HepG2 (cell line): ENCODE measurements at regions not wholly inside any gene's neighbourhood (a gene's known extent, or its start where the extent isn't known, plus 50 kb on each side); places are given as distances from the start of the nearest gene placed in this dataset.

Experiments
- ATAC-seq: fragments of 200-7000 bp; cut with Tn5 transposase; 3 replicates; pipeline ENCODE4 v1.9.1; 2020; ENCODE audit warnings: mild to moderate bottlenecking, moderate library complexity
- BruUV-seq: library from RNA; stranded (reverse); fragments of 400-500 nt; replicated peaks from 2 replicates; lab custom pipeline; 2021; lab: Mats Ljungman, UMichigan
- CTCF ChIA-PET: fragments of 300-600 bp; formaldehyde crosslinking; extraction: SDS; loops from one replicate; lab custom pipeline; 2021; ENCODE audit warnings: low total read pairs, inconsistent platforms, low intra/inter-chr PET ratio; lab: Yijun Ruan, JAX
- POLR2A ChIA-PET: fragments of 350-600 bp; sonication (Branson Sonifier 250); formaldehyde crosslinking; loops from one replicate; lab custom pipeline; 2020; ENCODE audit warnings: antibody characterized with exemption, inconsistent platforms; lab: Yijun Ruan, JAX
- DNase-seq: peaks from one replicate; pipeline ENCODE4 v3.0.0-alpha.2; 2015; ENCODE audit warnings: low spot score
- FAIRE-seq: peaks from 3 replicates; lab custom pipeline; 2011; peaks lifted over from hg19 to GRCh38; lab: Jason Lieb, UNC
- H2AFZ ChIP-seq: one replicate; pipeline ENCODE4 v1.6.1; 2011; ENCODE audit warnings: low read length, inconsistent platforms
- H3K27ac ChIP-seq: fragments of 300-600 bp; 3 replicates; pipeline ENCODE4 v1.8.0; 2011; ENCODE audit warnings: mixed run types, mild to moderate bottlenecking, mixed read lengths, low read length, inconsistent platforms; ENCODE audit not compliant: insufficient read depth; ENCODE audit errors: extremely low read length
- H3K27me3 ChIP-seq, 2 experiments: fragments of 200-600 bp in 1 of 2; 2 replicates in 1 of 2; 3 replicates in 1 of 2; pipeline versions ENCODE4 v1.6.0 to v1.8.0; 2011; ENCODE audit warnings: low read length in 2 of 2, mild to moderate bottlenecking in 2 of 2, moderate library complexity in 2 of 2, inconsistent platforms in 1 of 2; ENCODE audit not compliant: insufficient read depth in 2 of 2, control insufficient read depth in 1 of 2
- H3K36me3 ChIP-seq, 2 experiments: fragments of 200-600 bp in 1 of 2; replicated peaks in 1 of 2; 2 replicates in 1 of 2; 3 replicates in 1 of 2; pipeline versions ENCODE4 v1.5.1 to v1.8.0; 2011; ENCODE audit warnings: low read length in 2 of 2, inconsistent platforms in 1 of 2; ENCODE audit not compliant: insufficient read depth in 2 of 2, control insufficient read depth in 1 of 2
- H3K4me1 ChIP-seq: 2 replicates; pipeline ENCODE4 v1.5.1; 2012; ENCODE audit warnings: low read length, inconsistent platforms; ENCODE audit not compliant: insufficient read depth
- H3K4me2 ChIP-seq: 2 replicates; pipeline ENCODE4 v1.6.0; 2011; ENCODE audit warnings: low read depth, low read length, inconsistent platforms
- H3K4me3 ChIP-seq, 3 experiments: fragments of 200-600 bp in 1 of 3; sonication (generic), shearing (Covaris generic) in 1 of 3; replicated peaks in 1 of 3; 2 replicates each; pipeline ENCODE4 v1.5.1; 2011 to 2016; ENCODE audit warnings: low read length in 3 of 3, inconsistent platforms in 2 of 3, low read depth in 2 of 3, mild to moderate bottlenecking in 2 of 3, control low read depth in 1 of 3, mixed read lengths in 1 of 3; ENCODE audit not compliant: insufficient read depth in 1 of 3
- H3K79me2 ChIP-seq: one replicate; pipeline ENCODE4 v1.6.1; 2011; ENCODE audit warnings: low read length, inconsistent platforms; ENCODE audit not compliant: insufficient read depth
- H3K9ac ChIP-seq: 2 replicates; pipeline ENCODE4 v1.6.0; 2011; ENCODE audit warnings: mild to moderate bottlenecking, low read depth, low read length, inconsistent platforms; ENCODE audit not compliant: insufficient read depth
- H3K9me3 ChIP-seq: 2 replicates; pipeline ENCODE4 v1.5.1; 2012; ENCODE audit warnings: mild to moderate bottlenecking, low read length
- H4K20me1 ChIP-seq: 2 replicates; pipeline ENCODE4 v1.6.0; 2011; ENCODE audit warnings: inconsistent platforms, mild to moderate bottlenecking, low read length, moderate library complexity; ENCODE audit not compliant: insufficient read depth
- ATF7 ChIP-seq, 2 experiments: fragments of 450-650 bp in 1 of 2; sonication (generic) in 1 of 2; formaldehyde crosslinking in 1 of 2; IDR thresholded peaks; 2 replicates each; pipeline versions ENCODE4 v1.4.0 to v1.6.1; 2016 to 2020; ENCODE audit warnings: antibody characterized with exemption in 1 of 2, mild to moderate bottlenecking in 1 of 2, missing genetic modification reagents in 1 of 2
- BCL3 ChIP-seq: sonication (generic); formaldehyde crosslinking; IDR thresholded peaks from 2 replicates; pipeline ENCODE4 v1.5.1; 2020; ENCODE audit warnings: mild to moderate bottlenecking, missing genetic modification reagents, moderate library complexity
- CAMTA2 ChIP-seq: sonication (generic); formaldehyde crosslinking; IDR thresholded peaks from 2 replicates; pipeline ENCODE4 v1.4.0; 2020; ENCODE audit warnings: mild to moderate bottlenecking, missing genetic modification reagents, borderline replicate concordance
- CBX5 ChIP-seq: sonication (generic); formaldehyde crosslinking; IDR thresholded peaks from 2 replicates; pipeline ENCODE4 v1.4.0; 2020; ENCODE audit warnings: missing genetic modification reagents, borderline replicate concordance
- CEBPB ChIP-seq: IDR thresholded peaks from 2 replicates; pipeline ENCODE4 v1.6.1; 2011; ENCODE audit warnings: low read depth, low read length, improper control_type of control experiment, borderline replicate concordance
- CERS6 ChIP-seq: sonication (generic); formaldehyde crosslinking; IDR thresholded peaks from 2 replicates; pipeline ENCODE4 v1.5.0; 2020; ENCODE audit warnings: missing genetic modification reagents
- KAT8 ChIP-seq: IDR thresholded peaks from 2 replicates; pipeline ENCODE4 v1.6.1; 2016; ENCODE audit warnings: missing genetic modification reagents, missing compliant biosample characterization
- ONECUT2 ChIP-seq: sonication (generic); formaldehyde crosslinking; IDR thresholded peaks from 2 replicates; pipeline ENCODE4 v1.4.0; 2020; ENCODE audit warnings: missing genetic modification reagents
- SKI ChIP-seq: fragments of 450-650 bp; IDR thresholded peaks from one replicate; pipeline ENCODE4 v1.6.1; 2018; ENCODE audit warnings: mild to moderate bottlenecking; ENCODE audit not compliant: partially characterized antibody
- SMAD3 ChIP-seq: sonication (generic); formaldehyde crosslinking; IDR thresholded peaks from 2 replicates; pipeline ENCODE4 v1.4.0; 2020; ENCODE audit warnings: missing genetic modification reagents
- SMAD9 ChIP-seq: sonication (generic); formaldehyde crosslinking; IDR thresholded peaks from 2 replicates; pipeline ENCODE4 v1.5.1; 2020; ENCODE audit warnings: mild to moderate bottlenecking, missing genetic modification reagents
- SNRNP70 ChIP-seq: fragments of 200-400 bp; formaldehyde crosslinking; IDR thresholded peaks from 2 replicates; pipeline ENCODE4 v1.6.1; 2017; ENCODE audit warnings: mild to moderate bottlenecking, low read depth, low read length, moderate library complexity
- THYN1 ChIP-seq: sonication (generic); formaldehyde crosslinking; IDR thresholded peaks from 2 replicates; pipeline ENCODE4 v1.8.1; 2023; ENCODE audit warnings: low read depth, mild to moderate bottlenecking, moderate library complexity, missing genetic modification reagents, borderline replicate concordance
- YEATS2 ChIP-seq: sonication (generic); formaldehyde crosslinking; IDR thresholded peaks from 2 replicates; pipeline ENCODE4 v1.4.0; 2020; ENCODE audit warnings: missing genetic modification reagents, borderline replicate concordance
- ZFP36L2 ChIP-seq: sonication (generic); formaldehyde crosslinking; IDR thresholded peaks from 2 replicates; pipeline ENCODE4 v1.4.0; 2020; ENCODE audit warnings: missing genetic modification reagents
- ZNF512 ChIP-seq: sonication (generic); formaldehyde crosslinking; IDR thresholded peaks from 2 replicates; pipeline ENCODE4 v1.4.0; 2020; ENCODE audit warnings: mild to moderate bottlenecking, missing genetic modification reagents
- ZNF513 ChIP-seq: sonication (generic); formaldehyde crosslinking; conservative IDR thresholded peaks from 2 replicates; pipeline ENCODE4 v1.5.0; 2020; ENCODE audit warnings: missing genetic modification reagents
- ZNF556 ChIP-seq: sonication (generic); formaldehyde crosslinking; IDR thresholded peaks from 2 replicates; pipeline ENCODE4 v1.4.0; 2020; ENCODE audit warnings: mild to moderate bottlenecking, missing genetic modification reagents, borderline replicate concordance
- ZNF576 ChIP-seq: sonication (generic); formaldehyde crosslinking; IDR thresholded peaks from 2 replicates; pipeline ENCODE4 v1.4.0; 2020; ENCODE audit warnings: mild to moderate bottlenecking, missing genetic modification reagents
- ZNF703 ChIP-seq: sonication (generic); formaldehyde crosslinking; IDR thresholded peaks from 2 replicates; pipeline ENCODE4 v1.5.1; 2020; ENCODE audit warnings: missing genetic modification reagents, mild to moderate bottlenecking, moderate library complexity, borderline replicate concordance
- WGBS: methylation state at CpG from one replicate; pipeline ENCODE4 v1.1.6; 2017; ENCODE audit warnings: low lambda C conversion rate; 5-methylcytosine and 5-hydroxymethylcytosine counted together
- in situ Hi-C: cut with HindIII; loops from 2 replicates; pipeline ENCODE4 v1.10.0; 2017; ENCODE audit warnings: low pct_unique_long_range_greater_than_20kb; ENCODE audit not compliant: extremely low pct_ligation_motif_present
- intact Hi-C: fragments of 100-400 bp; cut with micrococcal nuclease; formaldehyde crosslinking; loops from one replicate; pipeline ENCODE4 v1.10.0; 2022; ENCODE audit not compliant: unreplicated experiment

GRCh38 chr3:157789162-157789561, 285.9 kb upstream of the VEPH1 start (continued):
- TF ChIP-seq CEBPB (no peak), CAMTA2 (CRISPR knock-in tag) (no peak), ATF7 (IDR thresholded peaks at IDR 0.05) (no peak), ATF7 (CRISPR knock-in tag; IDR thresholded peaks at IDR 0.05) (no peak), SMAD9 (CRISPR knock-in tag) (no peak), SMAD3 (no peak), CBX5 (no peak)

GRCh38 chr3:157786618-157787017, 283.4 kb upstream of the VEPH1 start:
- no peak for FAIRE-seq
- no peak for TF ChIP-seq ZNF556
- no peak for TF ChIP-seq YEATS2 (CRISPR knock-in tag)
- no peak for TF ChIP-seq ZNF512
- TF ChIP-seq ZNF576 (CRISPR knock-in tag): no peak
- no peak for TF ChIP-seq ZNF703
- no peak for TF ChIP-seq ONECUT2 (CRISPR knock-in tag)
- no peak for TF ChIP-seq ZNF513
- no peak for TF ChIP-seq SNRNP70
- no peak for TF ChIP-seq BCL3 (CRISPR knock-in tag)
- TF ChIP-seq KAT8 (CRISPR knock-in tag): no peak
- no peak for TF ChIP-seq CERS6
- TF ChIP-seq THYN1 (CRISPR knock-in tag): no peak
- TF ChIP-seq SKI: no peak
- no peak for TF ChIP-seq ZFP36L2

More at GRCh38 chr3:157786618-157787017, 283.4 kb upstream of the VEPH1 start:
- DNase-seq (no peak), ATAC-seq (no peak)
- no peak overlapping the region for H3K4me2 ChIP-seq
- WGBS: 4% methylated on average over 4 of the region's 4 CpGs
- H3K4me1 ChIP-seq: no peaks in the 10 kb centered on the region
- no peaks in the 10 kb centered on the region for H4K20me1 ChIP-seq
- no peak overlapping the region for H3K27ac ChIP-seq
- POLR2A ChIA-PET: no interaction called here
- no peak overlapping the region for H3K4me3 ChIP-seq
- CTCF ChIA-PET: no interaction called here
- no peaks in the 10 kb centered on the region for H3K27me3 ChIP-seq
- in situ Hi-C loops: no loop called here
- no TSS peak for BruUV-seq
- H3K9ac ChIP-seq: no peak overlapping the region
- no peaks in the 10 kb centered on the region for H3K9me3 ChIP-seq
- H3K36me3 ChIP-seq: no peaks in the 10 kb centered on the region
- H2AFZ ChIP-seq: no peak overlapping the region
- H3K79me2 ChIP-seq: no peaks in the 10 kb centered on the region
- intact Hi-C loops: no loop called here
